HEK293 (cell line): ENCODE measurements at regions not wholly inside any gene's neighbourhood (a gene's known extent, or its start where the extent isn't known, plus 50 kb on each side); places are given as distances from the start of the nearest gene placed in this dataset.

Source experiments
- CTCF ChIA-PET: fragments of 350-600 bp; formaldehyde crosslinking; extraction: SDS; loops from one replicate; lab custom pipeline; 2021; ENCODE audit warnings: antibody characterized with exemption; lab: Yijun Ruan, JAX
- POLR2A ChIA-PET: fragments of 300-600 bp; formaldehyde crosslinking; extraction: SDS; loops from one replicate; lab custom pipeline; 2020; ENCODE audit warnings: antibody characterized with exemption, inconsistent platforms; lab: Yijun Ruan, JAX
- H3K27ac ChIP-seq: fragments of 200-500 bp; sonication (Bioruptor generic); 2 replicates; pipeline ENCODE4 v1.5.1; 2014; ENCODE audit warnings: low read depth, low read length, control low read depth, inconsistent platforms; ENCODE audit errors: extremely low read depth
- H3K36me3 ChIP-seq, 2 experiments: fragments of 200-500 bp in 1 of 2; sonication (Bioruptor generic) in 1 of 2; 1 replicate in 1 of 2; 2 replicates in 1 of 2; pipeline ENCODE4 v1.5.1; 2014 to 2017; ENCODE audit warnings: inconsistent platforms in 2 of 2, low read length in 2 of 2; ENCODE audit not compliant: control insufficient read depth in 2 of 2, insufficient read depth in 1 of 2
- H3K4me1 ChIP-seq: fragments of 200-500 bp; sonication (Bioruptor generic); 2 replicates; pipeline ENCODE4 v1.5.1; 2014; ENCODE audit warnings: mild to moderate bottlenecking, low read length, inconsistent platforms; ENCODE audit not compliant: control insufficient read depth, insufficient read depth
- H3K4me3 ChIP-seq: 2 replicates; pipeline ENCODE4 v1.5.1; 2011; ENCODE audit warnings: low read depth, mild to moderate bottlenecking, control low read depth, low read length, moderate library complexity
- H3K9me3 ChIP-seq: fragments of 200-500 bp; sonication (Bioruptor generic); 2 replicates; pipeline ENCODE4 v1.5.1; 2014; ENCODE audit warnings: low read depth, low read length, inconsistent platforms; ENCODE audit not compliant: control insufficient read depth, insufficient read depth
- KLF8 ChIP-seq: fragments of 450-650 bp; formaldehyde crosslinking; IDR thresholded peaks from 2 replicates; pipeline ENCODE4 v1.5.1; 2016; ENCODE audit warnings: missing biosample characterization, missing genetic modification characterization
- RBAK ChIP-seq: fragments of 450-650 bp; formaldehyde crosslinking; IDR thresholded peaks from 2 replicates; pipeline ENCODE4 v1.5.1; 2016; ENCODE audit warnings: missing biosample characterization, missing genetic modification characterization
- SP2 ChIP-seq: fragments of 450-650 bp; formaldehyde crosslinking; IDR thresholded peaks from 2 replicates; pipeline ENCODE4 v1.5.1; 2016; ENCODE audit warnings: missing biosample characterization, missing genetic modification characterization
- ZBTB20 ChIP-seq: fragments of 450-650 bp; formaldehyde crosslinking; IDR thresholded peaks from 2 replicates; pipeline ENCODE4 v1.5.1; 2016; ENCODE audit warnings: missing biosample characterization, missing genetic modification characterization
- ZNF16 ChIP-seq: fragments of 450-650 bp; formaldehyde crosslinking; IDR thresholded peaks from 2 replicates; pipeline ENCODE4 v1.5.1; 2016; ENCODE audit warnings: low read depth, missing biosample characterization, missing genetic modification characterization
- ZNF19 ChIP-seq: fragments of 450-650 bp; formaldehyde crosslinking; IDR thresholded peaks from 2 replicates; pipeline ENCODE4; 2016; ENCODE audit warnings: missing biosample characterization, missing genetic modification characterization, low read depth
- ZNF221 ChIP-seq: fragments of 450-650 bp; formaldehyde crosslinking; IDR thresholded peaks from 2 replicates; pipeline ENCODE4 v1.5.1; 2017; ENCODE audit warnings: missing biosample characterization, missing genetic modification characterization, borderline replicate concordance
- ZNF266 ChIP-seq: fragments of 450-650 bp; formaldehyde crosslinking; IDR thresholded peaks from 2 replicates; pipeline ENCODE4 v1.5.1; 2016; ENCODE audit warnings: missing biosample characterization, missing genetic modification characterization, low read depth
- ZNF518A ChIP-seq: fragments of 450-650 bp; formaldehyde crosslinking; conservative IDR thresholded peaks from 2 replicates; pipeline ENCODE4 v1.5.1; 2016; ENCODE audit warnings: low read depth, missing biosample characterization, missing genetic modification characterization
- ZNF529 ChIP-seq: fragments of 450-650 bp; formaldehyde crosslinking; IDR thresholded peaks from 2 replicates; pipeline ENCODE4 v1.5.1; 2017; ENCODE audit warnings: missing genetic modification characterization, missing biosample characterization; ENCODE audit not compliant: insufficient replicate concordance
- ZNF530 ChIP-seq: fragments of 450-650 bp; formaldehyde crosslinking; IDR thresholded peaks from 2 replicates; pipeline ENCODE4 v1.5.1; 2016; ENCODE audit warnings: low read depth, missing biosample characterization, missing genetic modification characterization
- ZNF654 ChIP-seq: fragments of 450-650 bp; formaldehyde crosslinking; IDR thresholded peaks from 2 replicates; pipeline ENCODE4 v1.5.1; 2016; ENCODE audit warnings: low read depth, missing biosample characterization, missing genetic modification characterization
- ZNF664 ChIP-seq: fragments of 450-650 bp; formaldehyde crosslinking; IDR thresholded peaks from 2 replicates; pipeline ENCODE4 v1.5.1; 2016; ENCODE audit warnings: missing biosample characterization, missing genetic modification characterization
- ZNF768 ChIP-seq: fragments of 450-650 bp; formaldehyde crosslinking; IDR thresholded peaks from 2 replicates; pipeline ENCODE4 v1.5.1; 2018; ENCODE audit warnings: missing biosample characterization, mild to moderate bottlenecking, missing genetic modification characterization
- ZSCAN30 ChIP-seq: fragments of 450-650 bp; IDR thresholded peaks from 2 replicates; pipeline ENCODE4 v1.5.1; 2018; ENCODE audit warnings: missing biosample characterization, mild to moderate bottlenecking, missing genetic modification characterization, moderate library complexity
- TF ChIP-seq, protein P1 (sequence below): fragments of 450-650 bp; formaldehyde crosslinking; IDR thresholded peaks from 2 replicates; pipeline ENCODE4 v1.5.1; 2016; ENCODE audit warnings: missing biosample characterization, missing genetic modification characterization
- TF ChIP-seq, protein P2 (sequence below): fragments of 450-650 bp; formaldehyde crosslinking; IDR thresholded peaks from 2 replicates; pipeline ENCODE4 v1.5.1; 2016; ENCODE audit warnings: missing biosample characterization, missing genetic modification characterization
- TF ChIP-seq, protein P3 (sequence below): fragments of 450-650 bp; formaldehyde crosslinking; IDR thresholded peaks from 2 replicates; pipeline ENCODE4 v1.5.1; 2016; ENCODE audit warnings: missing biosample characterization, missing genetic modification characterization

- POLR2A ChIA-PET: interaction anchor here (1.4 kb wide), 1 partner anchor 193 kb away, joined by 3 read pairs; a partner anchor contains a TSS
- TF ChIP-seq, protein P1, sequence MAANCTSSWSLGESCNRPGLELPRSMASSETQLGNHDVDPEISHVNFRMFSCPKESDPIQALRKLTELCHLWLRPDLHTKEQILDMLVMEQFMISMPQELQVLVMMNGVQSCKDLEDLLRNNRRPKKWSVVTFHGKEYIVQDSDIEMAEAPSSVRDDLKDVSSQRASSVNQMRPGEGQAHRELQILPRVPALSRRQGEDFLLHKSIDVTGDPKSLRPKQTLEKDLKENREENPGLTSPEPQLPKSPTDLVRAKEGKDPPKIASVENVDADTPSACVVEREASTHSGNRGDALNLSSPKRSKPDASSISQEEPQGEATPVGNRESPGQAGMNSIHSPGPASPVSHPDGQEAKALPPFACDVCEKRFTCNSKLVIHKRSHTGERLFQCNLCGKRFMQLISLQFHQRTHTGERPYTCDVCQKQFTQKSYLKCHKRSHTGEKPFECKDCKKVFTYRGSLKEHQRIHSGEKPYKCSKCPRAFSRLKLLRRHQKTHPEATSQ (tag by site-specific recombination): no peak
- no peak for TF ChIP-seq ZNF518A (tag by site-specific recombination)
- no peak for TF ChIP-seq RBAK (tag by site-specific recombination)
- no peak for TF ChIP-seq ZNF19 (tag by site-specific recombination)
- no peak for TF ChIP-seq ZNF266
- no peak for TF ChIP-seq ZNF530 (tag by site-specific recombination)
- H3K9me3 ChIP-seq: peaks cover 12% of the 10 kb centered on the region
- CTCF ChIA-PET: no interaction called here
- H3K4me1 ChIP-seq: no peaks in the 10 kb centered on the region
- H3K36me3 ChIP-seq: no peaks in the 10 kb centered on the region
- H3K27ac ChIP-seq: no peak overlapping the region
- H3K4me3 ChIP-seq: peak overlapping the region; percentile 59
These were observed 210.3 kb upstream of the SPIN4 start for GRCh38 chrX:63561425-63561824.

DNA sequence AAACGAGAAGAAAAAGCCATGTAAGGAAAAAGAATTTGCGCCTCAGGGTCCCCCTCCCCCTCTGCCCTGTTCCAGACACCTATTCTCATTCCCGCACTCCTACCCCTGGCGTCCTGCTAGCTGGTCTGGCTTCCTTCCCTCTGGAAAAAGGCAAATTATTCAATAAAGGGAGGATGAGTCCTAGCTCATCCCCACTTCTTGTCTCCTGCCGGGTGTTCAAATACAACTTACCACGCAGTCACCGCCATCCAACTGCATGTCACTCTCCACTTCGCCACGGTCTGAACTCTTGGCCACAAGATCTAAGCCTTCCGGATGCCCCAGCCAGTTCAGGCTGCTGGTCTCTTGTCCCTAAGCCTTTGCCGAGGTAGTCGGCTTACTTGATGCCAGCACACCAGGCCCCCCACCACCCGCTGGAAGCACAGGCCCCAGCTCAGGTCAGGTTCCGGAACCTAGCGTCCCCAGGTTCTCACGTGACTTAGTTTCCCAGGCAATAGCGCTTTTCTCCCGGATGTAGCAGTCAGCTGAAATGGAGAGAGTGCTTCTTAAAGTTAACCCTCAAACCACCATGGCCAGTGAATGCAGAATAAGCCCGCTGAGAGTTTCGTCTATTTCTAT is 209.6 kb upstream of the SPIN4 start:
- H3K36me3 ChIP-seq: no peaks in the 10 kb centered on the region
- peak overlapping the region; percentile 49; the same call in 1 of the 2 replicates for H3K27ac ChIP-seq
- CTCF ChIA-PET: no interaction called here
- POLR2A ChIA-PET: interaction anchor here (1.4 kb wide), 1 partner anchor 194 kb away, joined by 3 read pairs; a partner anchor contains a TSS
- H3K9me3 ChIP-seq: peaks cover 6% of the 10 kb centered on the region
- no peaks in the 10 kb centered on the region for H3K4me1 ChIP-seq
- peak overlapping the region; percentile 59 for H3K4me3 ChIP-seq
- TF ChIP-seq, protein P2, sequence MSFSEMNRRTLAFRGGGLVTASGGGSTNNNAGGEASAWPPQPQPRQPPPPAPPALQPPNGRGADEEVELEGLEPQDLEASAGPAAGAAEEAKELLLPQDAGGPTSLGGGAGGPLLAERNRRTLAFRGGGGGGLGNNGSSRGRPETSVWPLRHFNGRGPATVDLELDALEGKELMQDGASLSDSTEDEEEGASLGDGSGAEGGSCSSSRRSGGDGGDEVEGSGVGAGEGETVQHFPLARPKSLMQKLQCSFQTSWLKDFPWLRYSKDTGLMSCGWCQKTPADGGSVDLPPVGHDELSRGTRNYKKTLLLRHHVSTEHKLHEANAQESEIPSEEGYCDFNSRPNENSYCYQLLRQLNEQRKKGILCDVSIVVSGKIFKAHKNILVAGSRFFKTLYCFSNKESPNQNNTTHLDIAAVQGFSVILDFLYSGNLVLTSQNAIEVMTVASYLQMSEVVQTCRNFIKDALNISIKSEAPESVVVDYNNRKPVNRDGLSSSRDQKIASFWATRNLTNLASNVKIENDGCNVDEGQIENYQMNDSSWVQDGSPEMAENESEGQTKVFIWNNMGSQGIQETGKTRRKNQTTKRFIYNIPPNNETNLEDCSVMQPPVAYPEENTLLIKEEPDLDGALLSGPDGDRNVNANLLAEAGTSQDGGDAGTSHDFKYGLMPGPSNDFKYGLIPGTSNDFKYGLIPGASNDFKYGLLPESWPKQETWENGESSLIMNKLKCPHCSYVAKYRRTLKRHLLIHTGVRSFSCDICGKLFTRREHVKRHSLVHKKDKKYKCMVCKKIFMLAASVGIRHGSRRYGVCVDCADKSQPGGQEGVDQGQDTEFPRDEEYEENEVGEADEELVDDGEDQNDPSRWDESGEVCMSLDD (tag by site-specific recombination): no peak
- TF ChIP-seq, protein P3, sequence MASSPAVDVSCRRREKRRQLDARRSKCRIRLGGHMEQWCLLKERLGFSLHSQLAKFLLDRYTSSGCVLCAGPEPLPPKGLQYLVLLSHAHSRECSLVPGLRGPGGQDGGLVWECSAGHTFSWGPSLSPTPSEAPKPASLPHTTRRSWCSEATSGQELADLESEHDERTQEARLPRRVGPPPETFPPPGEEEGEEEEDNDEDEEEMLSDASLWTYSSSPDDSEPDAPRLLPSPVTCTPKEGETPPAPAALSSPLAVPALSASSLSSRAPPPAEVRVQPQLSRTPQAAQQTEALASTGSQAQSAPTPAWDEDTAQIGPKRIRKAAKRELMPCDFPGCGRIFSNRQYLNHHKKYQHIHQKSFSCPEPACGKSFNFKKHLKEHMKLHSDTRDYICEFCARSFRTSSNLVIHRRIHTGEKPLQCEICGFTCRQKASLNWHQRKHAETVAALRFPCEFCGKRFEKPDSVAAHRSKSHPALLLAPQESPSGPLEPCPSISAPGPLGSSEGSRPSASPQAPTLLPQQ (tag by site-specific recombination): peak; percentile 64; the same call in 1 of the 2 replicates
- TF ChIP-seq ZNF529 (no peak), ZNF654 (tag by site-specific recombination) (no peak), KLF8 (no peak), ZNF768 (no peak), ZNF518A (tag by site-specific recombination) (peak; percentile 67), ZSCAN30 (tag by site-specific recombination) (0 out of 2 replicates have a peak, but pooled peaks have one; percentile 12), ZNF16 (no peak), ZNF221 (no peak), SP2 (tag by site-specific recombination) (peak; percentile 26), ZBTB20 (peak; percentile 73), ZNF664 (no peak)
